NT2/D1 (cell line): ENCODE measurements at regions not wholly inside any gene's neighbourhood (a gene's known extent, or its start where the extent isn't known, plus 50 kb on each side); places are given as distances from the start of the nearest gene placed in this dataset.

Source experiments
- DNase-seq: peaks from one replicate; pipeline ENCODE4 v3.0.0-alpha.2; 2011; ENCODE audit warnings: low read depth, low spot score
- H3K27me3 ChIP-seq: 2 replicates; pipeline ENCODE4 v1.6.0; 2011; ENCODE audit warnings: mild to moderate bottlenecking; ENCODE audit not compliant: insufficient read length, insufficient read depth
- H3K36me3 ChIP-seq: 2 replicates; pipeline ENCODE4 v1.6.1; 2011; ENCODE audit warnings: mild to moderate bottlenecking, low read length, mixed read lengths; ENCODE audit not compliant: insufficient read depth, insufficient read length
- H3K4me1 ChIP-seq: 2 replicates; pipeline ENCODE4 v1.5.1; 2011; ENCODE audit not compliant: insufficient read depth, insufficient read length
- H3K4me3 ChIP-seq: 2 replicates; pipeline ENCODE4 v1.5.1; 2011; ENCODE audit warnings: low read depth; ENCODE audit not compliant: insufficient read length
- H3K9ac ChIP-seq: 2 replicates; pipeline ENCODE4 v1.6.0; 2011; ENCODE audit warnings: low read depth; ENCODE audit not compliant: insufficient read length
- H3K9me3 ChIP-seq: 2 replicates; pipeline ENCODE4 v1.5.1; 2011; ENCODE audit warnings: mild to moderate bottlenecking, low read length; ENCODE audit not compliant: insufficient read depth
- SUZ12 ChIP-seq: IDR thresholded peaks from 2 replicates; pipeline ENCODE4 v1.6.1; 2011; ENCODE audit not compliant: insufficient read length, insufficient read depth; ENCODE audit errors: extremely low read depth
- YY1 ChIP-seq: IDR thresholded peaks from 2 replicates; pipeline ENCODE4 v1.6.1; 2011; ENCODE audit not compliant: insufficient read length, insufficient read depth
- ZNF274 ChIP-seq: IDR thresholded peaks from 2 replicates; pipeline ENCODE4 v1.6.1; 2011; ENCODE audit warnings: mild to moderate bottlenecking, low read depth, low read length

DNA sequence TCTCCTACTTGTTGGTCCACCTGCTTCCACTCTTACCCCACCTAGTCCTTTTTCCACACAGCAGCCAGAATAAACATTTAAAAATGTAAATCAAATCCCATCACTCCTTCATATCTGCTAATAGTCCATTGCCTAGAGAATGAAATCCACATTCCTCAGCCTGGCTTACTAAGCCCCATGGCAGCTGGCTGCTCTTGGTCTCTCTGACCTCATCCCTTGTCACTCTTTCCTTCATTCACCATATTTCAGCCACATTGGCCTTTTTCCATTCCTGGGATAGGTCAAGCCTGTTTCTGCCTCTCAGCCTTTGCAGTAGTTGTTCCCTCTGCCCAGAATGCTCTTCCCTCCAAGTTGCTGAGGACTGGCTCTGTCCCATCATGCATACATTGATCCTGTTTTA lies 512.8 kb downstream of the INSC start:
- no peaks in the 10 kb centered on the region for H3K9me3 ChIP-seq
- no peak for DNase-seq
- TF ChIP-seq SUZ12: no peak
- no peak for TF ChIP-seq YY1
- TF ChIP-seq ZNF274: no peak
- no peaks in the 10 kb centered on the region for H3K36me3 ChIP-seq
- H3K9ac ChIP-seq: no peak overlapping the region
- no peak overlapping the region for H3K4me3 ChIP-seq
- no peaks in the 10 kb centered on the region for H3K27me3 ChIP-seq
- no peaks in the 10 kb centered on the region for H3K4me1 ChIP-seq

DNA sequence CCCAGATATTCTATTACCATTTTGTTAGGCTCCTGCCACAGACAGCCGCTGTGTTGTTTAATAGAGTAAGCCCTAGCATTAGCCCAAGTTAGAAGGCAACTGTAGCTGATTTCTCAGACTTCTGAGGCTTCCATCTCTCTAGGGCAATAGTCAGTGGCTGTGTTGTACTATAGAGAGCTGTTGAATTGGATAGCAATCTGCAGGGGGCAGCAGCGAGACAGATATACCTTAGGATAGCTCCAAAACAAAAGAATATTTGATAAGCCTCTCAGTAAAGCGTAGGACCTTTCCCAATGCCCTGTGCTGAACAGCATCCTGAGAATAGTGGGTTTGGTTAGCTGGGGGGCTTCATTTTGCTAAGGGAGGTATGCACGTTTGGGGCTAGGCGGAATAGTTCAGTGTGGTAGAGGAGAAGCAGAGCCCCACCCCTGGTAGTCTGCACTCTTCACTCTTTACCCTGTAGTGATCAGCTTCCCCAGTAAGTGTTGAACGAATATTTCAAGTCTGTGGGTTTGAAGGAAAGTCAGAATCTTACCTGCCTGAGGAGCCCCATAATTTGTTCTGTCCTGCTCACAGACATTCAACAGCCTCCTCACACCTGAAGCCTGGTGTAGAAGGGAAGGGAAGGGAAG lies 515.1 kb downstream of the INSC start:
- no peaks in the 10 kb centered on the region for H3K9me3 ChIP-seq
- no peak for DNase-seq

DNA sequence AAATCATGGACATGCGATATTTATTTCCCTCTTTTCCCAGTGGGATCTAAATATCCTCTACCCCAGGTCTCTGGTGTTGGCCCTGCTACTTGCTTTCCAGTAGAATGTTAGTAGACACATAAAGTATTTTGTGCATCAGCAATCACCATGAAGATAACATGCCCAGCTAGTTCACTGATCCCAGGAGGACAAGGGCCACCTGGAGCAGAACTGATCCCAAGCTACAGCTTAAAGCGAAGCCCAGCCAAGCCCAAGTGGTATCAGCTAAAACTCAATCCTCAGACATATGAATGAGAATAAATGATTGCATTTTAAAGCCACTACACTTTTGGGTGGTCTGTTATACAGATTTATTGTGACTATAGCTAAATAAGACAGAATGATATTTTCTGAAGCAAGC lies 516.2 kb downstream of the INSC start:
- TF ChIP-seq SUZ12 (no peak), YY1 (no peak), ZNF274 (no peak)
- no peak for DNase-seq
- H3K9ac ChIP-seq: no peak overlapping the region
- H3K9me3 ChIP-seq: no peaks in the 10 kb centered on the region
- no peaks in the 10 kb centered on the region for H3K4me1 ChIP-seq
- no peaks in the 10 kb centered on the region for H3K27me3 ChIP-seq
- H3K36me3 ChIP-seq: no peaks in the 10 kb centered on the region
- H3K4me3 ChIP-seq: no peak overlapping the region

More for the DNA sequence above, 515.1 kb downstream of the INSC start:
- Histone ChIP-seq H3K9ac (no peak overlapping the region), H3K4me1 (no peaks in the 10 kb centered on the region), H3K4me3 (no peak overlapping the region), H3K27me3 (no peaks in the 10 kb centered on the region), H3K36me3 (no peaks in the 10 kb centered on the region)
- TF ChIP-seq ZNF274: no peak

DNA sequence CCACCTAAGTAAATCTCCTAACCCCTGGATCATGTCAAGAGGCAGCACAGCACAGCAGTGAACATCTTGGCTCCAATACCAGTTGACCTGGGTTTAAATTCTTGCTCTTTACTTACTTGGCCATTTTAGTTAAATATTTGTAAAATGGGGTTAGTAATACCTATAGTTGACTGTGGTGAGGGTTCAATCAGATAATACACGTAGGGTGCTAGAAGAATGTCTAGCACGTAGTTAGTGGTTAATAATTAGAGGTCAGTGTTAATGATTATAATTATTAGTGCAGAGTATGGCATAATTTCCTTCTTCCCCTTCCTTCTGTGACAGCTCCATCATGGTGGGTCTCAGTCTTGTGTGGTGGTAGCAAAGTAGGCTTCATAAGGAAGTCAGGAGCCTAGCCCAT lies 520.8 kb downstream of the INSC start:
- TF ChIP-seq SUZ12 (no peak), ZNF274 (no peak), YY1 (no peak)
- H3K4me1 ChIP-seq: no peaks in the 10 kb centered on the region
- H3K4me3 ChIP-seq: no peak overlapping the region
- no peaks in the 10 kb centered on the region for H3K27me3 ChIP-seq
- no peak overlapping the region for H3K9ac ChIP-seq
- DNase-seq: no peak
- peaks cover 12% of the 10 kb centered on the region for H3K9me3 ChIP-seq
- no peaks in the 10 kb centered on the region for H3K36me3 ChIP-seq

DNA sequence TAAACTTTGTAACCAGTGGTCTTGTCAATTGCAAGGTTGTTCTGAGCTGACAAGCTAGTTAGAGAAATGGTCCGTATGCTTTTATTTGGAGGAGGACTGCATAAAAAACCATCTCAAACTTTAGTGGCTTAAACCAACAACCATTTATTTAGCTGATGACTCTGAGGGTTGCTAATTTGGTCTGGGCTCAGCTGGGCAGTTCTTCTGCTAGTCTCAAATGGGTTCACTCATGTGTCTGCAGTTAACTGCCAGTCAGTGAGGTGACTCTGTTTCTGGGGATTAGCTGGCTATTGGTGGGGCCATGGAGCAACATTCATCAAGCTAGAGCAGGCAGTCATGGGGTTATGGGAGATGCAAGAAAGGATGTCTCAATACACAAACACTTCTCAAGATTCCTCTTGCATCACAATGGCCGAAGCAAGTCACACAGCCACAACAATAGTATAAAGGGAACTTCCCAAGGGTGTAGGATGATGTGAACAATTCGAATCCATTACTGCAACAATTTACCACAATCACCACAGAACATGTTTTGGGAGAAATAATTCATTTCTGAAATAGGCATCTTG lies 521.9 kb downstream of the INSC start:
- Histone ChIP-seq H3K27me3 (no peaks in the 10 kb centered on the region), H3K36me3 (no peaks in the 10 kb centered on the region), H3K9me3 (peaks cover 12% of the 10 kb centered on the region), H3K4me3 (no peak overlapping the region), H3K4me1 (no peaks in the 10 kb centered on the region), H3K9ac (no peak overlapping the region)
- DNase-seq: no peak
- no peak for TF ChIP-seq ZNF274
- TF ChIP-seq YY1: no peak
- no peak for TF ChIP-seq SUZ12

DNA sequence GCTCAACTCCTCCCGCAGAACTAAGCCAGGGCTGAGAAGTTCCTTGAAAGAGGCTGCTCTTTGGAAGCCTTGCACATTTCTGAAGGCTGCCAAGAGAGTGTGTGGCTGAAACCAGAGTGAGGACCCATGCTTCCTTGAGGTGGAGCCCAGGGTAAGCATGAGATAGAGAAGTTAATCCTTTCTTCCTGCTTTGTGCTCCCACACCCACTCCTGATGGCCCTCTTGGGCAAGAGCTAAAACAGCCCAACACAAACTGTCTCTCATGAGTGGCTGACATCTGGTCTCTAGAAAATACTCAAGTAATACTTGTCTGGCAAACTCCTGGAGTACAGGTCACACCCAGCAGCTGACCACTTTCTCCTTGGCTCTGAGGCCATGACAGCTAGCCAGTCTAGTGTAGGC lies 523.7 kb downstream of the INSC start:
- TF ChIP-seq ZNF274 (no peak), SUZ12 (no peak), YY1 (no peak)
- no peaks in the 10 kb centered on the region for H3K27me3 ChIP-seq
- no peak for DNase-seq
- no peaks in the 10 kb centered on the region for H3K4me1 ChIP-seq
- no peak overlapping the region for H3K9ac ChIP-seq
- no peaks in the 10 kb centered on the region for H3K36me3 ChIP-seq
- H3K4me3 ChIP-seq: no peak overlapping the region
- peaks cover 12% of the 10 kb centered on the region for H3K9me3 ChIP-seq

DNA sequence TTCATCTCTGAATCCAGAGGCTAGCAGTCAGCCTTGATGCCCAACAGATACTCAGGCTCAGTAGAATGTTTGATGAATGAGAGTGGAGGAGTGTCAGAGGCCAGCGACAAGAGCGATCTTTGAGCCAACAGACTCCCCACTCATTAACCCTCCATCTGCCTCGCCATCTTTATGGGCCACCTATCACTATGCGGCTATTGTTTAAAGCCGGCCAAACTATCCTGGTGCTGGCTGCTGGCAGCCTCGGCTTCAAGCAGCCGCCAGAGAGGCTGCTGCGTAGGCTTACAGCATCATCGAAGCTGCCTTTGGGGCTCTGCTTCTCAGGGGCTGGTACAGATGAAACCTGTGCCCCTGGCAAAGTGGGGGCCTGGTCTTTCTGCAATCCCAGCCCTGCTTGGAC lies 525.6 kb downstream of the INSC start:
- H3K4me3 ChIP-seq: no peak overlapping the region
- no peaks in the 10 kb centered on the region for H3K36me3 ChIP-seq
- no peak for DNase-seq
- TF ChIP-seq SUZ12 (no peak), ZNF274 (no peak), YY1 (no peak)
- H3K27me3 ChIP-seq: no peaks in the 10 kb centered on the region
- H3K9me3 ChIP-seq: peaks cover 12% of the 10 kb centered on the region
- H3K9ac ChIP-seq: no peak overlapping the region
- H3K4me1 ChIP-seq: no peaks in the 10 kb centered on the region

DNA sequence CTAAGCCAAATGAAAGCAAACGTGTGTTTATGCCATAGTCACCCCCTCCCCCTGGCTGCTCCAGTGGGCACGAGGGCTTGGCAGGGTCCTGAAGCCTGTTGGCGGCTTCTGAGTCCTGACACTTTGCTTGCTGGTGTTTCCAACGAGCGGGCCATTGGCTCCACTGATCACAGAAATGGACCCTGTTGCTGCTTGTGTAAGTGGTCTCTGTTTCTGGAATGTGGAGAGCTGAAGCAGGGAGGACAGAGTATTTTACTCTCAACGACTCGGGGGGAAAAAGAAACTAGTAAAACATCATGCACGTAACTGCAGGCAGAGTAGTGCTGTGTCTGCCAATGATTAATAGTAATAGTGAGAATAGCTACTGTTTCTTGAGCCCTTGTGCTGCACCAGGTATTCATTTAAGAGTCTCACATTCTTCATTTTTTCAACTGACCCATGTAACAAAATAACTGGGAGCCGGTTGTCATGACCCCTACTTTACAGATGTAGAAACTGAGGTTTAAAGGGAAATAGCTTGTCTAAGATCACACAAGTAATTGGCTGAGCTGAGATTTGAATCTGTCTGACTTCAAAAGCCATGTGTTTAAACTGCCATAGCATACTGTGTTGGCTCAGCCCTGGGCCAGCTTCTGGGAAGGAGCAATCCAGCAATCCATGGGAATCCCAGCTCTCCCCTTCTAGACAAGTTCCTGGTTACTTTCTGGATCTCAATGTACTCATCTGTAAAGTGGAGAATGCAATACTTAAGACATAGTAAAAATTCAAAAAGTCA lies 526.7 kb downstream of the INSC start:
- DNase-seq: no peak
- TF ChIP-seq YY1 (no peak), ZNF274 (no peak), SUZ12 (no peak)
- H3K4me1 ChIP-seq: no peaks in the 10 kb centered on the region
- H3K27me3 ChIP-seq: no peaks in the 10 kb centered on the region
- H3K36me3 ChIP-seq: no peaks in the 10 kb centered on the region
- no peak overlapping the region for H3K9ac ChIP-seq
- no peak overlapping the region for H3K4me3 ChIP-seq
- peaks cover 7% of the 10 kb centered on the region for H3K9me3 ChIP-seq
